ELR (cell line): ENCODE measurements at regions not wholly inside any gene's neighbourhood (a gene's known extent, or its start where the extent isn't known, plus 50 kb on each side); places are given as distances from the start of the nearest gene placed in this dataset.
"Not testable (repeated sequence)": the region's sequence is repeated elsewhere in the genome, so short reads cannot be mapped to it uniquely, and the experiment has no call there.

Experiments used
- DNase-seq: peaks from one replicate; pipeline ENCODE4 v3.0.0-alpha.2; 2015; ENCODE audit warnings: low read depth

GRCh38 chr5:92879806-92880543 is 701.0 kb downstream of the NR2F1-AS1 start:
- no peak for DNase-seq

GRCh38 chr5:92874790-92875189 is 706.2 kb downstream of the NR2F1-AS1 start:
- DNase-seq: no peak

GRCh38 chr5:92868442-92868841 is 712.6 kb downstream of the NR2F1-AS1 start:
- no peak for DNase-seq

DNA sequence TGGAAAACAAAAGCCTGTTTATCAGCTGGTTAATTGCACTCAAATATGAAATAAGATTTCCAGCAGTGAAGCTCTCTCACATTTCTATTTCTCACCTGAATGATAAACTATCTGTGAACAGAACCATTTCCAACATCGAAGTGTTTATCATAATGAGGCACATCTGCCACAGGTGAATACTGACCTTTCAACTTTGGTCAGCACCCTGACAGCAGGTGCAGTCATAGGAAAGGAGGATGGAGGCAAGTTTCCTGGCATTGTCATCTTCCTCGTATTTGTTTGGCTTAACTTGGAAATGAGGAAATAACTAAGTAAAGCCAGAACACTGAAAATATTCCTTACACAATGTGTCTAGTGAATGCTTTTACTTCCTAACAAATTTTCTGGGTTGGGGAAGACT is 716.4 kb downstream of the NR2F1-AS1 start:
- no peak for DNase-seq

- DNase-seq: no peak
Observed at GRCh38 chr5:92863666-92864065, 717.4 kb downstream of the NR2F1-AS1 start.

GRCh38 chr5:92861531-92862285 is 719.3 kb downstream of the NR2F1-AS1 start:
- DNase-seq: peak; percentile 3

GRCh38 chr5:92860061-92860460 is 721.0 kb downstream of the NR2F1-AS1 start:
- no peak for DNase-seq

DNA sequence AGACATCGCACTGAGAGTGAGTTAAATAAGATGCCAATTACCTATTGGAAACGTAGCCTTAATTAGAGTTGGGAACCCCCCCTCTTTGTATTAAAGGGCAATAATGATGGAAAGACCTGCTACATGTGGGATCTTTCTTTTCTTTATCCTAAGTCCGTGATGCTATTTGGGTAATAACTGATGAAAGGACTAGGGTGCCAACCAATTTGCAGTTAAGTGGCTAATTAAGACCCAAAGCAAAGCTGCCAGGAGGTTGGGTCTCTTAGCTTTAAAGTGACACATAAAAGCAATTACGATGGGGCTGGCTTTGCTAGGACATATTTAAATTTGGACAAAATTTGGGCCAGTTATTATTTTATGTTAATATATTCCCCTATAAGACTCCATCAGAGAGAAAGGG is 728.8 kb downstream of the NR2F1-AS1 start:
- no peak for DNase-seq

DNA sequence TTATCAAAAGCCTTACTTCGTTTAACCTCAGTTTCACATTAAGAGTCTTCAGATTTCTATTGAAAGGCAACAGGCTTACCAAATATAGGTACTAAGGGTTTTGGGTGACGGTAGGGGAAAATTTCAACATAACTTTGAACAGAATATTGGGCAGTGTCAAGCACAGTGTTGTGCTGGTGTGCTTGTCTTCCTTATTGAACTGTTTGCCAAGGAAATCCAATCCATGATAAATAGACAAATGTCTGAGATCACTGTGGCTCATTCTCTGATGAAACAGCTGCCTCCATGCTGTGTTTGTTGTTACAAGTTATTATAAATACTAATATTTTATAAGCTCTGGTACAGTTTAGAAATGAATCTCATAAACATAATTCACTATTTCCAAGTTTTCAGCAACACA is 730.1 kb downstream of the NR2F1-AS1 start:
- no peak for DNase-seq

- no peak for DNase-seq
Observed at GRCh38 chr5:92849756-92850155, 731.3 kb downstream of the NR2F1-AS1 start.

DNA sequence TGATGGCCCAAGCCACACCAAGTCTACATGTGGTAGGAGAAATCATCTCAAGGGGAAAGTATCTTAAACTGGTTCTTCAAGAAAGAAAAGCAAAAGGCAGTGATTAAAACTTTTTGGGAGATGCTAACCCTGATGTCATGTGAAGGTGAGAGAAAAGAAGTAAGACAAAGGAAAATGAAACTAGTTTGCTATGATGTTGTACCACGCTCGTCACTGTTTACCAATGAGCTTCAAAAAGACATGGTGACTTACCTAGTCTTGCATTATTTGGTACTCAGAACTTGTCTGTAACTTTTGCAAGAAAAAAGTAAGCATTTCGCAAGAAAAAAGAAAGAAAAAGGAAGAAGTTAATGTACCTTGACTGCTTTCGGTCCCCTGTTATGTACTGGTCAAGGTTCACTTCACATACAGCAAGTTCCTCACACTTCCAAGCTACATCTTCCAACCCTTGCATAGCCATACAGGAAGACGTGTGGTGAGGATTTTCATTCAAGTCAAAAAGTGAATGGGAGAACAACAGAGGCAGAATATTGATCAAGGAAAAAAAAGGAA is 739.3 kb downstream of the NR2F1-AS1 start:
- DNase-seq: no peak

DNA sequence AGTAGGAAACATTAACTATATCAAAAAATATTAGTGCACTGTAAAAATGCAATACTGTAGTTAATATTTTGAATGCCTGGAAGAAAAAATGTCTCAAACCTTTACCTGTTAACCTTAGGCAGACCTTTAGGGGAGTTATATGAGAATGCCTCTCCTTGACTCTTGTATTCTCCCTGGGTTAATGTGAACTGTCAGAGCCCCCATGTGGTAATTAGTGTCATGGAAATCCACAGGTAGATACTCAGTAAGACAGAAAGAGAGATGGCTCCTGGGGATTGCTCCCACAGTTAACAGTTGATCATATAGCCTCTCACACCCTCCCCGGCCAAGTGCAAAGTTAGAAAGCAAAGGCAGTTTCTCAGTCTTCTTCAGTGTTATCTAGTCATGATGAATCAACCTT is 742.8 kb downstream of the NR2F1-AS1 start:
- peak; percentile 43 for DNase-seq

- peak; percentile 72 for DNase-seq
Observed at GRCh38 chr5:92836855-92837755, 743.9 kb downstream of the NR2F1-AS1 start.

DNA sequence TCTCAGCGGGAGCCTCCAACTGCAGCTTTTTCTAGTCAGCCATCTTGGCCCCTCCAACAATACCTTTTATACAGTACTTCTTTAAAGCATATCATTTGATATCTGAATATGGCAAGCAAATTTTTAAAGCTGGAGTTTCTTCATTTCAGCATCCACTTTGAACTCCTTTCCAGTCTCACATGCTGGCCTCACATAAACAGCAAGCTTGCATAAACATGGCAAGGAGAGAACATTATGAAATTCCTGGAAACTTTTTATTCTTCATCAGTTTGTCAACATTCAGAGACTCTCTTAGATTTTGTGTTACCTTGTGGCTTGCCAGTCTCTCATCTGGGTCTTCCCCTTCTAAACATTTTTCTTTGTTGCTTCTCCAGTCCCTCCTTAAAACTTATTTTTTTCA is 745.3 kb downstream of the NR2F1-AS1 start:
- DNase-seq: no peak

GRCh38 chr5:92823551-92823950 is 757.5 kb downstream of the NR2F1-AS1 start:
- DNase-seq: not testable (repeated sequence)

DNA sequence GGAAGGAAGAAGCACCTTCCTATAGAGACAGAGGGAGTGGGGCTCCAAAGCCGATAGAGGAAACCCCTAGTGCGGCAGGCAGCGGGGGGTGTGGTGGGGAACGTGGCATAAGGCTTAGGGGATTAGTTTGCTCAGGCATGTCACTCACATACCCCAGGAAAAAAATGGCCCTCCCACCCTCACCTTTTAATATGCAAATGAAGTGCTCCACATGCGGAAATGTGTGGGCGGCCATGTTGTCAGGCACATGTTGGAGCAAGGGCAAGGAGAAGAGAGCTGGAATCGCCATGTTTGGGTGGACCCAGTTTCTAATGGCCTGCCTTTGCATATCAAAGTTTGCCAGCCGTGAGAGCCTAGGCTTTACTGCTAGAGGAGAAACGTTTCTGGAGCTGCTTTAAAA is 758.8 kb downstream of the NR2F1-AS1 start:
- no peak for DNase-seq

GRCh38 chr5:92809855-92810465 is 771.1 kb downstream of the NR2F1-AS1 start:
- no peak for DNase-seq

GRCh38 chr5:92808474-92808873 is 772.5 kb downstream of the NR2F1-AS1 start:
- no peak for DNase-seq

DNA sequence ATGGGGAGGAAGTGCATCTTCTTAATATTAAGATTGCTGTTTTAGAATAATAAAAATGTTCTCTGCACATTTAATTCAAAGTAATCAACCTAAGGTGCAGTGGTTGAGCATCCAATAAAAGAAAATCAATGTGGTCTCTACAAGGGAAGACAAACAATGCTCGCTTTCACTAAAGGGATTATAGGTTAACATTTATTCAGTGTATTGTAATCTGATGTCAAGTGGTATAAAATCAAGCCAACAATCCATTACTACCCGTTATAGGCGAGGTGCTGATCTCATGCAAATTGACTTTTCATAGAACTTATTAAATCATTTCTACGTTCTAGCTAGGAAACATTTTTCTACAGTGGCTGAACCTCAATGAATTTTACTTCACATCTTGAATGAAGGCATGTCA is 773.9 kb downstream of the NR2F1-AS1 start:
- DNase-seq: no peak

- no peak for DNase-seq
Observed at GRCh38 chr5:92805446-92805845, 775.6 kb downstream of the NR2F1-AS1 start.

GRCh38 chr5:92801911-92802310 is 779.1 kb downstream of the NR2F1-AS1 start:
- no peak for DNase-seq

DNA sequence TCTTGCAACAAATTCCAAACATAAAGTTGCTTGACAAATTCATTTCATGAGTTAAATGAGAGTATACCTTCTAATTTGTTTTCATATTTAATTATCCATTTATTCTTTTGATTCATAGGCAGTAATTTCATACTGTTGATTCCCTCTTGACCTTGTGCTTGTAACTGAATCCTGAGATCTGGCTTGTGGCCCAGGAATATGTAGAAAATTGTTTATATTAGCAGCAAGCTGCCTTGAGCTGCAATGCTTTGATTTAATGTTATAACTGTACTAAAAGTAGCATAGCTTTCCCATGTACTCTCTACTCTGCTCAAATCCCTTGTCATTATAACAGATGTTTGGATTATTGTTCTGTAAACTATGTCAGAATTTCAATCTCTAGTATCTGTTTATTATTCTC is 780.7 kb downstream of the NR2F1-AS1 start:
- peak; percentile 15 for DNase-seq
